Natural killer cell (primary cell): ENCODE measurements at regions not wholly inside any gene's neighbourhood (a gene's known extent, or its start where the extent isn't known, plus 50 kb on each side); places are given as distances from the start of the nearest gene placed in this dataset.

Source experiments
- ATAC-seq, 3 donors: fragments of 150-1000 bp in 2 of 3; fragments of 200-7000 bp in 1 of 3; cut with Tn5 transposase; 1 replicate in 1 of 3; 2 replicates in 2 of 3; pipeline ENCODE4 v1.10.0; 2021; ENCODE audit warnings: mild to moderate bottlenecking in 2 of 3, moderate library complexity in 2 of 3
- DNase-seq, 2 donors: peaks; one replicate each; pipeline versions ENCODE4 v3.0.0 to v3.0.0-alpha.2; 2013 to 2021; ENCODE audit warnings: mixed read lengths in 1 of 2
- H3K27ac ChIP-seq: one replicate; pipeline ENCODE4 v1.5.1; 2013; ENCODE audit warnings: mild to moderate bottlenecking, low read length
- H3K27me3 ChIP-seq: one replicate; pipeline ENCODE4 v1.6.1; 2013; ENCODE audit warnings: low read length; ENCODE audit not compliant: control insufficient read depth, insufficient read depth
- H3K36me3 ChIP-seq: one replicate; pipeline ENCODE4 v1.6.1; 2013; ENCODE audit warnings: low read length; ENCODE audit not compliant: control insufficient read depth, insufficient read depth
- H3K4me1 ChIP-seq: one replicate; pipeline ENCODE4 v1.6.1; 2013; ENCODE audit warnings: low read length; ENCODE audit not compliant: control insufficient read depth, insufficient read depth
- H3K4me3 ChIP-seq: one replicate; pipeline ENCODE4 v1.5.1; 2013; ENCODE audit warnings: low read length
- H3K9me3 ChIP-seq: one replicate; pipeline ENCODE4 v1.6.1; 2013; ENCODE audit warnings: low read length; ENCODE audit not compliant: control insufficient read depth, insufficient read depth
- H3K27ac Mint-ChIP-seq, 2 donors: one replicate each; pipeline ENCODE4 v1.8.0; 2022; ENCODE audit warnings: mild to moderate bottlenecking in 2 of 2, mixed read lengths in 2 of 2, moderate library complexity in 1 of 2
- H3K27me3 Mint-ChIP-seq, 2 donors: one replicate each; pipeline ENCODE4 v1.8.0; 2022; ENCODE audit warnings: low read depth in 2 of 2, mixed read lengths in 2 of 2
- H3K36me3 Mint-ChIP-seq: one replicate; pipeline ENCODE4 v1.8.0; 2022; ENCODE audit warnings: mixed read lengths
- H3K4me1 Mint-ChIP-seq, 2 donors: one replicate each; pipeline ENCODE4 v1.8.0; 2022; ENCODE audit warnings: mixed read lengths in 2 of 2
- H3K4me3 Mint-ChIP-seq: one replicate; pipeline ENCODE4 v1.8.0; 2022; ENCODE audit warnings: mild to moderate bottlenecking, moderate library complexity, mixed read lengths
- H3K9me3 Mint-ChIP-seq, 2 donors: one replicate each; pipeline ENCODE4 v1.8.0; 2022; ENCODE audit warnings: mixed read lengths in 2 of 2
- WGBS: methylation state at CpG from one replicate; pipeline ENCODE4 v1.1.7; 2013; ENCODE audit warnings: missing lambda C conversion rate; ENCODE audit not compliant: insufficient coverage; 5-methylcytosine and 5-hydroxymethylcytosine counted together
- intact Hi-C: fragments of 100-400 bp; cut with micrococcal nuclease; formaldehyde crosslinking; loops from one replicate; pipeline ENCODE4 v1.14.2; 2022
- TF ChIP-seq, protein P1 (sequence below): fragments of 200-600 bp; IDR thresholded peaks from one replicate; pipeline ENCODE4 v1.8.0; 2022; ENCODE audit warnings: antibody characterized with exemption

DNA sequence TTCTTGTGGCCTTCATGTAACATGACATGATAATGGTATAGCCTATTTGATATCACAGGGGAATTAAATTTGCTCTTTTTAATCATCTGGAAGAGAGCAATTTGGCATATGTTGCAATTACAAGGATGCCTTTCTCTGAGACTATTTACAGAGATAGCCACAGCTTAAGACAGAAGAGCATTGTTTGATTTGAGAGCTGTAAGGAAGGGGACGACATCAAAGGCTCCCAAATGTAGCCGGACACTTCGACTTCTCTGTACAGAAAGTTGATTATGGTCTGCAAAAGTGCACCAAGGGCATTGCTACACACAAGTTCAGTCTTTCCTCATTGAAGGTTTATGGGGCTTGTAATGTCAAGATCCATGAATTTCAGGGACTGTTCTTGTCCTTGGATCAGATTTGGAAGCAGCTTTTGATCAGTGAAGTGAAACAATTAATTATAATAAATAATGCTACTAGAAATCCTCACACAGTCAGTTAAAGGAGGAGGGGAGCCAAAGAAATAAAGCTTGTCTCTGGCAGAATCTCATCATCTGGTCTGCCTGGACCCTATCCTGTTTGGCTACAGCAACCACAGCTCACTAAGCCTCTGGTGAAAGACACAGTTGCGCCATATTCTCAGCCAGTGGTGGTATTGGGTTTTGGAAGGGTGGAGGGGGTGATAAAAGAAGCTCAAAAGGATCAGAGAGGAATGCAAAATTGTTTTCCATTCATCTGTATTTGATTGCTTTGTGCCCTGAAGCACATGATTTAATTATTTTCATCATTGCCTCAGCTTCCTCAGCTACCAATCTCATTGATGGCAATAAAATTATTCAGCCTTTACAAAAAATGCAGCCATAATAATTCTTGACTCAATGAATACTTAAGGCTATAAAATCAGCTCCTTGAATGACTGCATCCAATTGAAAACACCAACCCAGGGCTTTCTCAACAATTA, 654.3 kb upstream of the LCORL start:
- Mint-ChIP-seq H3K36me3 (no peaks in the 10 kb centered on the region), H3K4me3 (no peak overlapping the region), H3K4me1 (no peaks in the 10 kb centered on the region), H3K27ac (no peak overlapping the region), H3K27me3 (no peaks in the 10 kb centered on the region), H3K9me3 (peaks cover 2 to 11% of the 10 kb centered on the region in 2 donors)
- H3K4me1 ChIP-seq, result no peaks in the 10 kb centered on the region
- no peak overlapping the region for H3K4me3 ChIP-seq
- H3K27ac ChIP-seq, result no peak overlapping the region
- no peak for DNase-seq
- ATAC-seq, result no peak
- 89% methylated on average over 4 of the region's 4 CpGs for WGBS
- no peaks in the 10 kb centered on the region for H3K36me3 ChIP-seq
- no peaks in the 10 kb centered on the region for H3K9me3 ChIP-seq
- TF ChIP-seq, protein P1, sequence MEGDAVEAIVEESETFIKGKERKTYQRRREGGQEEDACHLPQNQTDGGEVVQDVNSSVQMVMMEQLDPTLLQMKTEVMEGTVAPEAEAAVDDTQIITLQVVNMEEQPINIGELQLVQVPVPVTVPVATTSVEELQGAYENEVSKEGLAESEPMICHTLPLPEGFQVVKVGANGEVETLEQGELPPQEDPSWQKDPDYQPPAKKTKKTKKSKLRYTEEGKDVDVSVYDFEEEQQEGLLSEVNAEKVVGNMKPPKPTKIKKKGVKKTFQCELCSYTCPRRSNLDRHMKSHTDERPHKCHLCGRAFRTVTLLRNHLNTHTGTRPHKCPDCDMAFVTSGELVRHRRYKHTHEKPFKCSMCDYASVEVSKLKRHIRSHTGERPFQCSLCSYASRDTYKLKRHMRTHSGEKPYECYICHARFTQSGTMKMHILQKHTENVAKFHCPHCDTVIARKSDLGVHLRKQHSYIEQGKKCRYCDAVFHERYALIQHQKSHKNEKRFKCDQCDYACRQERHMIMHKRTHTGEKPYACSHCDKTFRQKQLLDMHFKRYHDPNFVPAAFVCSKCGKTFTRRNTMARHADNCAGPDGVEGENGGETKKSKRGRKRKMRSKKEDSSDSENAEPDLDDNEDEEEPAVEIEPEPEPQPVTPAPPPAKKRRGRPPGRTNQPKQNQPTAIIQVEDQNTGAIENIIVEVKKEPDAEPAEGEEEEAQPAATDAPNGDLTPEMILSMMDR, result no peak
- H3K27me3 ChIP-seq, result no peaks in the 10 kb centered on the region
- intact Hi-C loops, result no loop called here

DNA sequence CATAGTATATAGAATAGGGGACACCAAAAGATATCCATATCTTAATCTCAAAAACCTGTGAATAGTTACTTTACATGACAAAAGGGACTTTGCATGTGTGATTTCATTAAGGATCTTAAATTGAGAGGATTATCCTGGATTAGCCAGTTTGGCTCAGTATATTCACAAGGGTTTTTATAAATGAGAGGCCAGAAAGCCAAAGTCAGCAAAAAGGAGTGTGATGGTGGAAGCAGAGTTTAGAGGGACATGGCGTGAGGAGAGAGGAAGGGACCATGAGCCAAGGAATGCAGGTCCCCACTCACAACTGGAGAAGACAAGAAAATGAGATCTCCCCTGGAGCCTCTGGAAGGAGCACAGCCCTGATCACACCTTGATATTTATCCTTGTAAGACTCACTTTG, 648.5 kb upstream of the LCORL start:
- DNase-seq (no peak), ATAC-seq (no peak)
- H3K4me1 Mint-ChIP-seq, result no peaks in the 10 kb centered on the region
- intact Hi-C loops, result no loop called here
- H3K36me3 ChIP-seq, result no peaks in the 10 kb centered on the region
- no peaks in the 10 kb centered on the region for H3K4me1 ChIP-seq
- 79% methylated on average over 1 of the region's 1 CpG for WGBS
- H3K36me3 Mint-ChIP-seq, result no peaks in the 10 kb centered on the region
- H3K4me3 Mint-ChIP-seq, result no peak overlapping the region
- H3K27me3 Mint-ChIP-seq, result no peaks in the 10 kb centered on the region
- H3K27ac ChIP-seq, result no peak overlapping the region
- H3K4me3 ChIP-seq, result no peak overlapping the region
- H3K27ac Mint-ChIP-seq, result no peak overlapping the region
- no peaks in the 10 kb centered on the region for H3K27me3 ChIP-seq
- TF ChIP-seq, protein P1, result no peak
- H3K9me3 Mint-ChIP-seq, result peaks cover 3 to 15% of the 10 kb centered on the region in 2 donors
- H3K9me3 ChIP-seq, result no peaks in the 10 kb centered on the region

DNA sequence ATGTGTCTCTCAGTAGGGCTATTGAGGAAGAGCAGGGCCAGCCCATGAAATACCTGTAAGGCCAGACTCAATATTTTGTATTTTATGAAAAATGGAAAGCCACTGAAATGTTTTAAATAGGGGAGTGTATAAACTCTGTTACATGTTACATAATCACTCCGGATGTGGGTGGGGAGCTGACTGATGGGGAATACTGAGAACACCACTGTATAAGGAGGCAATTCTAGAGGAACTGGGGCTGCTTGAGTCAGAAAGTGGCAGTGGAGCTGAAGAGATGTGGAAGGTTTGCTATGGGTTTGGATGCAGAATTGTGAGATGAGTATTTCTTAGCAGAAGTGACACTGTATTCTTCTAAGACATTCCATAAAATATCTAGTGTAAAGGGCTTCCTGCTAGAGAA, 647.8 kb upstream of the LCORL start:
- DNase-seq (no peak), ATAC-seq (no peak)
- TF ChIP-seq, protein P1, result no peak
- Mint-ChIP-seq H3K27ac (no peak overlapping the region), H3K4me1 (no peaks in the 10 kb centered on the region), H3K9me3 (peaks cover 3 to 13% of the 10 kb centered on the region in 2 donors), H3K4me3 (no peak overlapping the region), H3K36me3 (no peaks in the 10 kb centered on the region), H3K27me3 (no peaks in the 10 kb centered on the region)
- Histone ChIP-seq H3K36me3 (no peaks in the 10 kb centered on the region), H3K4me3 (no peak overlapping the region), H3K27me3 (no peaks in the 10 kb centered on the region), H3K9me3 (no peaks in the 10 kb centered on the region), H3K27ac (no peak overlapping the region), H3K4me1 (no peaks in the 10 kb centered on the region)
- WGBS, result 0% methylated on average over 1 of the region's 1 CpG
- intact Hi-C loops, result no loop called here
